ENCODE measurements at regions not wholly inside any gene's neighbourhood (a gene's known extent, or its start where the extent isn't known, plus 50 kb on each side); places are given as distances from the start of the nearest gene placed in this dataset.

DNA sequence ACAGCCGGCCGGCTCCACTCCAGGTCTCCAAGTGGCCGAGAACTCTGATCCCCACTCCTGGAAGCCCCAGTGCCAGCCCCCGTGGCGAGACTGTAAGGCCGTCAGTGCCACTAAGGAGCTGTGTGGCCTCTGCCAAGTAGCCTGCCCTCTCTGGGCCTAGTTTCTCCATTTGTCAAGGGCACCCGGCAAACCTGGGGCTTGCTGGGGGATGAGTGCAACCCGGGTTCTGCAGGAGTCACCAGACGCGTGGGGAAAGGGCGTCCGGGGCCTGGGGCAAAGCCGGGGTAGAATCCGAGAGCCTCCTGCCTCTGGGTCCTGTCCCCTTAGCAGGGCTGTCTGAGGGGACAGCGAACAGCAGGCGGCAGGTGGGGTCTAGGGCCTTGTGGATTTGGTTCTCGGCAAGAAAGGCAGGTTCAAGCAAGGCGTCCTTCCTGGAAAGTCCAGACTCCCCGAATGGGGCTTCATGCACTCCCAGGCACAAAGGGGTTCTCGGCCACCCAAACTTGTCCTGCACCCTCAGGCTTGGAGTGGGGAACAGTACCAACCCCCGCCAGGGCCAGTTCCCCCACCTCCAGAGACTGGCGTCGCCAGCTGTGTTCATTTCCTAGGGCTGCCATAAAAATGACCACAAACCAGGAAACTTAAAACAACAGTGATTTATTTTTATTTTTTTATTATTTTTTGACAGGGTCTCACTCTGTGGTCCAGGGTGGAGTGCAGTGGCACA is 56.0 kb downstream of the NCOR2 start:
- H3K9me3 ChIP-seq (ENCODE audit: low read length) = no peaks in the 10 kb centered on the region
- H3K4me1 ChIP-seq (ENCODE audit: low read length) = peaks cover 26% of the 10 kb centered on the region
- no peak overlapping the region for H2AFZ ChIP-seq (ENCODE audit: low read length)
- H3K79me2 ChIP-seq (ENCODE audit: low read length) = peaks cover 99% of the 10 kb centered on the region
- H3K27ac ChIP-seq (ENCODE audit: low read length) = no peak overlapping the region
- H3K9ac ChIP-seq (ENCODE audit: low read length) = no peak overlapping the region
- no peak overlapping the region for H3K4me3 ChIP-seq (ENCODE audit: low read length)
- DNase-seq = no peak
- 0 out of 2 replicates have a peak, but pooled peaks cover 4% of the 10 kb centered on the region for H3K36me3 ChIP-seq (ENCODE audit: insufficient read depth, low read length)
- no peaks in the 10 kb centered on the region for H3K9me2 ChIP-seq (replicated peaks; ENCODE audit: insufficient read depth, low read length)
- H3K27me3 ChIP-seq (ENCODE audit: low read length) = no peaks in the 10 kb centered on the region
- H3K4me2 ChIP-seq (ENCODE audit: low read depth, low read length, poor library complexity, severe bottlenecking) = no peak overlapping the region
- peaks cover 80% of the 10 kb centered on the region for H4K20me1 ChIP-seq (ENCODE audit: insufficient read depth, low read depth, low read length)

DNA sequence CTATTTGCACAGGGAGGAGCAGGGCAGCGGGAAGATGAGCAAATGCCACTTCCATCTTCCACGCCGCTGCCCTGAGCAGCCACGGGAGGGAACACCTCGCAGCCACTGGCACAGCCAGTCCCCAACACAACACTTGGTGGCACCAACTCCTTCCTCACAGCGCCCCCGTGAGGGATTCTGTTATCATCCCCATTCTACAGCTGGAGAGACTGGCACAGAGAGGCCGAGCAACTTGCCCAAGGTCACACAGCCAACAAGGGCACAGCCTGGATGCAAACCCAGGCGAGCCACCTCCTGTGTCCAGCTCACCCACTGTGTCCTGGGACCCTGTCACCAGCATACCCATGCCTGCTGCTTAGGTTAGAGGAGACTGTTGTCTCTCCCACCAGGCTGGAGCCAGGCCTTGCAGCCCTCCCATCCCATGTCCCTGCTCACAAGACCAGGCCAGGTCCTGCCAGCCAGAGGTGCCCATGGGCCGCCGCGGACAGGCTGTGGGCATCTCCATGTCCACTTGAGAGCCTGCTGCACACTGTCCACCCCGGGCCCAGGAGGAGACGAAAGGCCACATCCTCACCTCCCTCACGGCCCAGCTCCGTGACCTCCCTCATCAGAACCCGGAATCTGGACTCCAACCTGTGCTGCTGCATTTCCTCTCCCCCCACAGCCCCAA is 57.0 kb downstream of the NCOR2 start:
- Histone ChIP-seq H3K4me1 (ENCODE audit: low read length) (peaks cover 26% of the 10 kb centered on the region), H3K79me2 (ENCODE audit: low read length) (peaks cover 99% of the 10 kb centered on the region), H3K36me3 (ENCODE audit: insufficient read depth, low read length) (0 out of 2 replicates have a peak, but pooled peaks cover 2% of the 10 kb centered on the region), H3K9me3 (ENCODE audit: low read length) (no peaks in the 10 kb centered on the region), H3K27ac (ENCODE audit: low read length) (no peak overlapping the region), H3K9ac (ENCODE audit: low read length) (no peak overlapping the region), H2AFZ (ENCODE audit: low read length) (no peak overlapping the region), H3K27me3 (ENCODE audit: low read length) (no peaks in the 10 kb centered on the region), H3K4me3 (ENCODE audit: low read length) (no peak overlapping the region), H4K20me1 (ENCODE audit: insufficient read depth, low read depth, low read length) (peaks cover 80% of the 10 kb centered on the region), H3K4me2 (ENCODE audit: low read depth, low read length, poor library complexity, severe bottlenecking) (no peak overlapping the region), H3K9me2 (replicated peaks; ENCODE audit: insufficient read depth, low read length) (no peaks in the 10 kb centered on the region)
- peak; percentile 66 for DNase-seq

GRCh38 chr12:124509676-124510300 is 57.6 kb downstream of the NCOR2 start:
- no peaks in the 10 kb centered on the region for H3K36me3 ChIP-seq (ENCODE audit: insufficient read depth, low read length)
- peaks cover 77% of the 10 kb centered on the region for H4K20me1 ChIP-seq (ENCODE audit: insufficient read depth, low read depth, low read length)
- H3K4me1 ChIP-seq (ENCODE audit: low read length) = peaks cover 26% of the 10 kb centered on the region
- H3K9ac ChIP-seq (ENCODE audit: low read length) = no peak overlapping the region
- H3K4me3 ChIP-seq (ENCODE audit: low read length) = no peak overlapping the region
- DNase-seq = no peak
- peak overlapping the region; percentile 16 for H3K4me2 ChIP-seq (ENCODE audit: low read depth, low read length, poor library complexity, severe bottlenecking)
- no peak overlapping the region for H3K27ac ChIP-seq (ENCODE audit: low read length)
- H3K9me3 ChIP-seq (ENCODE audit: low read length) = no peaks in the 10 kb centered on the region
- peaks cover 99% of the 10 kb centered on the region for H3K79me2 ChIP-seq (ENCODE audit: low read length)
- no peaks in the 10 kb centered on the region for H3K9me2 ChIP-seq (replicated peaks; ENCODE audit: insufficient read depth, low read length)
- no peak overlapping the region for H2AFZ ChIP-seq (ENCODE audit: low read length)
- H3K27me3 ChIP-seq (ENCODE audit: low read length) = no peaks in the 10 kb centered on the region

GRCh38 chr12:124509300-124509675 is 58.1 kb downstream of the NCOR2 start:
- Histone ChIP-seq H3K4me3 (ENCODE audit: low read length) (no peak overlapping the region), H3K36me3 (ENCODE audit: insufficient read depth, low read length) (no peaks in the 10 kb centered on the region), H3K9me3 (ENCODE audit: low read length) (no peaks in the 10 kb centered on the region), H3K27ac (ENCODE audit: low read length) (peak overlapping the region; percentile 51; the same call in 1 of the 2 replicates), H4K20me1 (ENCODE audit: insufficient read depth, low read depth, low read length) (peaks cover 80% of the 10 kb centered on the region), H3K27me3 (ENCODE audit: low read length) (no peaks in the 10 kb centered on the region), H3K9me2 (replicated peaks; ENCODE audit: insufficient read depth, low read length) (no peaks in the 10 kb centered on the region), H3K4me1 (ENCODE audit: low read length) (peaks cover 26% of the 10 kb centered on the region), H3K9ac (ENCODE audit: low read length) (0 out of 2 replicates have a peak overlapping the region, but pooled peaks have one; percentile 24), H3K79me2 (ENCODE audit: low read length) (peaks cover 99% of the 10 kb centered on the region), H3K4me2 (ENCODE audit: low read depth, low read length, poor library complexity, severe bottlenecking) (peak overlapping the region; percentile 16), H2AFZ (ENCODE audit: low read length) (no peak overlapping the region)
- no peak for DNase-seq

GRCh38 chr12:124508381-124509079 is 58.9 kb downstream of the NCOR2 start:
- Histone ChIP-seq H3K4me1 (ENCODE audit: low read length) (peaks cover 26% of the 10 kb centered on the region), H3K27me3 (ENCODE audit: low read length) (no peaks in the 10 kb centered on the region), H2AFZ (ENCODE audit: low read length) (no peak overlapping the region), H3K36me3 (ENCODE audit: insufficient read depth, low read length) (no peaks in the 10 kb centered on the region), H3K27ac (ENCODE audit: low read length) (peak overlapping the region; percentile 51), H3K79me2 (ENCODE audit: low read length) (peaks cover 99% of the 10 kb centered on the region), H3K9me2 (replicated peaks; ENCODE audit: insufficient read depth, low read length) (no peaks in the 10 kb centered on the region), H4K20me1 (ENCODE audit: insufficient read depth, low read depth, low read length) (peaks cover 80% of the 10 kb centered on the region), H3K4me2 (ENCODE audit: low read depth, low read length, poor library complexity, severe bottlenecking) (no peak overlapping the region), H3K9me3 (ENCODE audit: low read length) (no peaks in the 10 kb centered on the region), H3K9ac (ENCODE audit: low read length) (no peak overlapping the region), H3K4me3 (ENCODE audit: low read length) (no peak overlapping the region)
- DNase-seq = no peak

- no peaks in the 10 kb centered on the region for H3K9me3 ChIP-seq (ENCODE audit: low read length)
- no peak overlapping the region for H3K4me2 ChIP-seq (ENCODE audit: low read depth, low read length, poor library complexity, severe bottlenecking)
- H3K9me2 ChIP-seq (replicated peaks; ENCODE audit: insufficient read depth, low read length) = no peaks in the 10 kb centered on the region
- no peak overlapping the region for H3K27ac ChIP-seq (ENCODE audit: low read length)
- H3K4me3 ChIP-seq (ENCODE audit: low read length) = no peak overlapping the region
- no peak overlapping the region for H3K9ac ChIP-seq (ENCODE audit: low read length)
- peaks cover 26% of the 10 kb centered on the region for H3K4me1 ChIP-seq (ENCODE audit: low read length)
- no peaks in the 10 kb centered on the region for H3K36me3 ChIP-seq (ENCODE audit: insufficient read depth, low read length)
- DNase-seq = no peak
- H3K27me3 ChIP-seq (ENCODE audit: low read length) = no peaks in the 10 kb centered on the region
- H2AFZ ChIP-seq (ENCODE audit: low read length) = no peak overlapping the region
- peaks cover 85% of the 10 kb centered on the region for H4K20me1 ChIP-seq (ENCODE audit: insufficient read depth, low read depth, low read length)
- peaks cover 99% of the 10 kb centered on the region for H3K79me2 ChIP-seq (ENCODE audit: low read length)
Measured at GRCh38 chr12:124507188-124508109, 60.0 kb downstream of the NCOR2 start.

DNA sequence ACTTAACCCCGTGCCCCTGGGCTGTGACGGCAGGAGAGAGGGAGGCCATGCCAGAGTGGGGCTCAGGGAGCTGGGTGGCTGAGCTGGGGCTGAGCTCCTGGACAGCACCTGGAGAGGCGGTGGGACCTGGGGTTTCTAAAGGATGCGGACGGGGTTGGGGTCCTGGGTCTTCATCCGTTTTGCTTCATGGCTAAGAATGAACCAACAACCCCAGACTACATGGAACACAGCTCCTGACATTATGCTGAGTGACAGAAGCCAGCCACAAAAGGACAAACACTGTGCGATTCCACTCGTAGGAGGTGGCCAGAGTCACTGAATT is 60.6 kb downstream of the NCOR2 start:
- no peak overlapping the region for H3K4me3 ChIP-seq (ENCODE audit: low read length)
- no peak overlapping the region for H3K27ac ChIP-seq (ENCODE audit: low read length)
- peaks cover 92% of the 10 kb centered on the region for H4K20me1 ChIP-seq (ENCODE audit: insufficient read depth, low read depth, low read length)
- no peak overlapping the region for H3K4me2 ChIP-seq (ENCODE audit: low read depth, low read length, poor library complexity, severe bottlenecking)
- H3K9me2 ChIP-seq (replicated peaks; ENCODE audit: insufficient read depth, low read length) = no peaks in the 10 kb centered on the region
- H3K9ac ChIP-seq (ENCODE audit: low read length) = no peak overlapping the region
- no peaks in the 10 kb centered on the region for H3K9me3 ChIP-seq (ENCODE audit: low read length)
- H3K79me2 ChIP-seq (ENCODE audit: low read length) = peaks cover 100% of the 10 kb centered on the region
- H3K36me3 ChIP-seq (ENCODE audit: insufficient read depth, low read length) = no peaks in the 10 kb centered on the region
- no peaks in the 10 kb centered on the region for H3K27me3 ChIP-seq (ENCODE audit: low read length)
- H3K4me1 ChIP-seq (ENCODE audit: low read length) = peaks cover 26% of the 10 kb centered on the region
- H2AFZ ChIP-seq (ENCODE audit: low read length) = no peak overlapping the region
- DNase-seq = no peak

All from Karpas-422 (cell line).